ENCODE measurements at regions not wholly inside any gene's neighbourhood (a gene's known extent, or its start where the extent isn't known, plus 50 kb on each side); places are given as distances from the start of the nearest gene placed in this dataset.

GRCh38 chr15:96888764-96889163 lies 558.3 kb downstream of the NR2F2 start:
- no peak for DNase-seq (ENCODE audit: low read depth in 1 of 2, low spot score in 1 of 2)

GRCh38 chr15:96889734-96890480 lies 559.4 kb downstream of the NR2F2 start:
- DNase-seq (ENCODE audit: low read depth in 1 of 2, low spot score in 1 of 2), result no peak

GRCh38 chr15:96891046-96891445 lies 560.5 kb downstream of the NR2F2 start:
- no peak for DNase-seq (ENCODE audit: low read depth in 1 of 2, low spot score in 1 of 2)

GRCh38 chr15:96893159-96893906 lies 562.8 kb downstream of the NR2F2 start:
- no peak for DNase-seq (ENCODE audit: low read depth in 1 of 2, low spot score in 1 of 2)

- no peak for DNase-seq (ENCODE audit: low read depth in 1 of 2, low spot score in 1 of 2)
These were observed 564.2 kb downstream of the NR2F2 start for GRCh38 chr15:96894659-96895058.

GRCh38 chr15:96896766-96897165 lies 566.3 kb downstream of the NR2F2 start:
- no peak for DNase-seq (ENCODE audit: low read depth in 1 of 2, low spot score in 1 of 2)

- DNase-seq (ENCODE audit: low read depth in 1 of 2, low spot score in 1 of 2), result no peak
These were observed 583.6 kb downstream of the NR2F2 start for GRCh38 chr15:96914081-96914480.

- DNase-seq (ENCODE audit: low read depth in 1 of 2, low spot score in 1 of 2), result no peak
These were observed 586.2 kb downstream of the NR2F2 start for GRCh38 chr15:96916750-96917149.

- no peak for DNase-seq (ENCODE audit: low read depth in 1 of 2, low spot score in 1 of 2)
These were observed 594.1 kb downstream of the NR2F2 start for GRCh38 chr15:96924570-96924969.

GRCh38 chr15:96947296-96948229 lies 617.1 kb downstream of the NR2F2 start:
- no peak for DNase-seq (ENCODE audit: low read depth in 1 of 2, low spot score in 1 of 2)

GRCh38 chr15:96948981-96949380 lies 618.5 kb downstream of the NR2F2 start:
- DNase-seq (ENCODE audit: low read depth in 1 of 2, low spot score in 1 of 2), result no peak

GRCh38 chr15:96958721-96959120 lies 628.2 kb downstream of the NR2F2 start:
- DNase-seq (ENCODE audit: low read depth in 1 of 2, low spot score in 1 of 2), result no peak

- DNase-seq (ENCODE audit: low read depth in 1 of 2, low spot score in 1 of 2), result no peak
These were observed 629.0 kb downstream of the NR2F2 start for GRCh38 chr15:96959501-96959900.

- no peak for DNase-seq (ENCODE audit: low read depth in 1 of 2, low spot score in 1 of 2)
These were observed 630.4 kb downstream of the NR2F2 start for GRCh38 chr15:96960711-96961480.

GRCh38 chr15:96966554-96966953 lies 636.1 kb downstream of the NR2F2 start:
- DNase-seq (ENCODE audit: low read depth in 1 of 2, low spot score in 1 of 2), result no peak

- DNase-seq (ENCODE audit: low read depth in 1 of 2, low spot score in 1 of 2), result no peak
These were observed 639.5 kb downstream of the NR2F2 start for GRCh38 chr15:96969732-96970710.

- no peak for DNase-seq (ENCODE audit: low read depth in 1 of 2, low spot score in 1 of 2)
These were observed 641.7 kb downstream of the NR2F2 start for GRCh38 chr15:96972201-96972600.

GRCh38 chr15:96974761-96975160 lies 644.3 kb downstream of the NR2F2 start:
- DNase-seq (ENCODE audit: low read depth in 1 of 2, low spot score in 1 of 2), result no peak

GRCh38 chr15:96977886-96978285 lies 647.4 kb downstream of the NR2F2 start:
- no peak for DNase-seq (ENCODE audit: low read depth in 1 of 2, low spot score in 1 of 2)

All from activated CD4-positive, alpha-beta T cell treated with anti-CD3 and anti-CD28 coated beads, Interleukin-2, amount 50 U/mL, for 24 hours (primary cell).